HG03354 (cell line): ENCODE measurements at regions not wholly inside any gene's neighbourhood (a gene's known extent, or its start where the extent isn't known, plus 50 kb on each side); places are given as distances from the start of the nearest gene placed in this dataset.
"Not testable (repeated sequence)": the region's sequence is repeated elsewhere in the genome, so short reads cannot be mapped to it uniquely, and the experiment has no call there.

Experiments used
- ATAC-seq: cut with Tn5 transposase; IDR thresholded peaks from one replicate; pipeline ENCODE4 v1.9.1; 2021; ENCODE audit warnings: mild to moderate bottlenecking; ENCODE audit not compliant: unreplicated experiment, poor library complexity, severe bottlenecking

DNA sequence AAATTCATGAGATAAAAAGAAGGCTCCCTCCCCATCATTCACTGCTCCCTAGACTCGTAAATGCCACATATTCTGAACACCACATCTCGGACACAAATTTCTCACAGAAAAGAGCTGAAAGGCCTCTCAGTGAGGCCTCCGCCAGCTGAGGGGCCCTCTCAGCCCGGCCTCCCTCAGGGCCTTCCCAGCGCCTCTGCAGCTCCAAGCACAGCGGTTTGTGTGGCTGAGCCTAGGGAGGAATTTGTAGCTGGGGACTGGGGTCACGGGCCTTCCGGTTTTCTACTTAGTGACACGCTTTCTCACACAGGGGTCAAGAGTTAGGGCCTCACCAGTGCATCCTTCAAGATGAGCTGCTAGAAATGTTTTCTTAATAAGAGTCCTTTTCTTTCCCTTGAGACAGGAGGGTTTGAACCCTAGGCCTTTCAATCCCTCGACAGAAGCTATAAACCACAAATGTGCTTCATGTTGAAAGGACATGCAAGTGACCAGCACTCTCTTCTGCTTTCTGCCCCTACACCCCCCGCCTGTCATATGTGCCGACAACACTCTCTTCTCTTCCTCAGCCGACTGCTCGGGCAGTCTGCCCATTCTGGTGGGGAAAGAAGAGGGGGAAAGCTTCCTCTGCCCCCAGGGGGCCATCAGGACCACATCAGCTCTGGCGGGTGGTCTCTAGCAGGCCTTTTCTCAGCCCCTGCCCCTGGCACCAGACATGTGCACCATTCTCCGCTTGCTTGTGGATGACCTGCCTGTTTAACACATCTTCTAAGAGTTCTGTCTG, 104.9 kb downstream of the CHIC2 start:
- no peak for ATAC-seq

DNA sequence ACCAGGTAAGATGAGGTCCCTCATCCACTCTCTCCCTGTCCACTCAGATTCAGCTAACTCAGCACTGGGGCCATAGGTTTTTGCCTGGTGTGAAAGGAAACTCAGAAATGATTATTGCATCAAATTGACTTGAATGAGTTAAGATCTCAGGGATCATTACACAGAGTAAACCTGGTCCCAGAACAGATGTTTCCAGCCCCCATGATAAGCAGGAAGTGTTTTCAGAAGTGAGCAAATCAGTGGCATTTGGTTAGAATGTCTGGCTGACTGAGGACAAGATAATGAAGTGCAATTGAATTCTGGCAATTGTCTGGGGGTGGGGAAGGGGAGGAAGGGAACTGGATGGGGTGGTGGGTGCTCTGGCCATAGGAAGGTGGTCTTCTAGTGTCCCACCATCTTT, 108.0 kb downstream of the CHIC2 start:
- no peak for ATAC-seq

DNA sequence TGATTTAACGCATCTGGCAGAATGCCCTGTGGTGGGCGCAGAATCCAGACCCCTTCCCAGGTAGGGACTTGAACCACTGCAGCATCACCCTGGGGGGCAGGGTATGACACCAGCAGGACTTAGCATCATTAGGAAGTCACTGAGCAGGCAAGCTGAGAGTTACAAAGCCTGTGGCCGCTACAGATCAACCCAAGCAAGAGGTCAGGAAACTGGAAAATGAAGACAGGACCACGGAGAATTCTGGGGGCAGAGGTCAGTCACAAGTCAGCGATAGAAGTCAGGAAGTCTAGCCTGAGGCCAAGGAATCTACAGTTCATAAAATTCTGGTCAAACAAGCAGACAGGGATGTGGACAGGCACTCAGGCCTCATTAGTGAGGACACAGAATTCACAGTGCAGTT, 108.4 kb downstream of the CHIC2 start:
- ATAC-seq: no peak

DNA sequence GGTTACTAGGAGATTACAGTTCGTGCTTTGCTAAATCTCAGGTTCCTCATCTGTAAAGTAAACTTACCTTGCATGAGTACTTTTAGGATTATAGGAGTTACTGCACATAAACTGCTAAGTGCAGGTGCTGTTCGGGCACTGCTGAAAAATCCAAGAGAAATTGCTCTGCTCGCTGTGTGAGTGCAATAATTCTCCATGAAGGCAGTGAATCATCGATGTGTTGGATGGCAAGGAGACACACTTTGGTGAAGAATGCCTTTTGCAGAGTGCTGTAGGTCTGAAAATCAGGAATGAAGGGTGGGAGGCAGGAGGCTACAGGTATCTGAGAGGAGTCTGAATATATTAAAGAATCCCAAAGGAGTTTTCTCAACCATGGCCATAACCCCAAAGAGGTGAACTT, 113.0 kb downstream of the CHIC2 start:
- ATAC-seq: no peak

DNA sequence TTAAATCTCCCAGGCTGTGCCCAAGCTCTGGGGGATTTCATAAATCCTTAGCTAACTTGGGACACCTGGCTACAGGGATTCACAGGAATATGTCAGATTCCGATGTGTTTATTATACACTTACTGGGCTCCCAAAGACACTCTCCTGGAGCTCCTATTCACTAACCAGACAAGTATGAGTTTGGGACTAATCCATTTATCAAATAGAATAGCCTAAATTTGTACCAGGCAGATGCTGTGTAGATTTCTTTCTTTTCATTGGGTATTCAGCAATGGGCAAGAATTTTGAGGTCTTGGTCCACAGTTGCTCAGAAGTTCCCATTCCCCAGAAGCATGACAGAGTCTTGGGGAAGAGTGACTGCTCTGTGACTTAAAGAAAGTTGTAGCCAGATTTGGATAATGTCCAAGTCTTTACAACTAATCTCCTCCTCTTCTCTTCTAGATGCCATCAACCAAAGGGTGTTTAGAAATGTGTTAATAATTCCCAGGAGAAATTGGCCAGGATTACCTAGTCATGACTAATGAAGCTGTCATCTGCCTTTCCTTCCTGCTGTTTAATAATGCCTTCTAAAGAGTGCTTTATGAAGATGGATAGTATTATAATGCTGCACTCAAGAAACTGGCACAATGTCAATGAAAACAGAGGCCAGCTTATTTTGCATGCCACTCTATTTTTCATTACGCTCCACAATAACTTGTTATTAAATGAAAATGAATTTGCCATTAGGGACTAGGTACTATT, 120.9 kb downstream of the CHIC2 start:
- ATAC-seq: no peak

DNA sequence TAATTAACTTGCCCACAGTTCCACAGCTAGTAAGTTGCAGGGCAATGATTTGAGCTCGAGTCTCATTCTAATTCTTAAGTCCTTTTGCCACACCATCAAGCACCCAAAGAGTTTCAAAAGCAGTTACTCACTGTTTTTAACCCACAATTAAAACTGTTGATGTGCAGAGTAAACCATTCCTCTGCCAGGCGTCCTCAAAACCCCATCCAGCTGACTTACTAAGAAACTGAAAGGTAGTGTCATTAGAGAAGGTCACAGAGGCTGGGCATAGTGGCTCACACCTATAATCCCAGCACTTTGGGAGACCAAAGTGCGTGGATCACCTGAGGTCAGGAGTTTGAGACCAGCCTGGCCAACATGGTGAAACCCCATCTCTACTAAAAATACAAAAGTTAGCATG, 121.7 kb downstream of the CHIC2 start:
- ATAC-seq: no peak

DNA sequence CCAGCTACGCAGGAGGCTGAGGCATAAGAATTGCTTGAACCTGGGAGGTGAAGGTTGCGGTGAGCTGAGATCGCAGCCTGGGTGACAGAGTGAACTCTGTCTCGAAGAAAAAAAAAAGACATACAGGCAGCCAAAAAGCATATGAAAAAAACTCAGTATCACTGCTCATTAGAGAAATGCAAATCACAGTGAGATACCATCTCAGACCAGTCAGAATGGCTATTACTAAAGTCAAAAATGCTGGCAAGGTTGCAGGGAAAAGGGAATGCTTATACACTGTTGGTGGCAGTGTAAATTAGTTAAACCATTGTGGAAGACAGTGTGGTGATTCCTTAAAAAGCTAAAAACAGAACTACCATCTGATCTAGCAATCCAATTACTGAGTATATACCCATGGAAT, 123.1 kb downstream of the CHIC2 start:
- no peak for ATAC-seq

DNA sequence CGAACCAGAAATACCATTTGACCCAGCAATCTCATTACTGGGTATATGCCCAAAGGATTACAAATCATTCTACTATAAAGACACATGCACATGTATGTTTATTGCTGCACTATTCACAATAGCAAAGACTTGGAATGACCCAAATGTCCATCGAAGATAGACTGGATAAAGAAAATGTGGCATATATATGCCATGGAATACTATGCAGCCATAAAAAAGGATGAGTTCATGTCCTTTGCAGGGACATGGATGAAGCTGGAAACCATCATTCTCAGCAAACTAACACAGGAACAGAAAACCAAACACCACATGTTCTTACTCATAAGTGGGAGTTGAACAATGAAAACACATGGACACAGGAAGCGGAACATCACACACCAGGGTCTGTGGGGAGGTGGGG, 124.5 kb downstream of the CHIC2 start:
- ATAC-seq: not testable (repeated sequence)

DNA sequence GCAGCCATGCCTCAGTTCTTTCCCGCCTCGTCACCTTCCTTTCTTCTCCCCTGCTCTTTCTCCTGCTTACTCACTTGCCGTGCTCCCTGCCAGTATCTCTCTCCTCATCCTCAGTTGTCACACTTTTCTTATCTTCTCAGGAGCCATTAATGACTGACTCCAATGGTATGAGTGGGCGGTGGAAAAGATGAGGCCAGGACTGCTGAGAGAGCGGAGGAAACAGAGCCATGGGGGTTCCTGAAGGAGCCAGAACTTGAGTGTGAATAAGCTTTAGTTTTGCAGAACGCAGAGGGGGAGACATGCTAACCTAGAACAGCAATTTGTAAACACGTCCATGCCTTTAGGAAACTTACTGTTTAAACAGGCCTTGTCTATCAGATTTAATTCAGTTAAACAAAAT, 126.5 kb downstream of the CHIC2 start:
- no peak for ATAC-seq

DNA sequence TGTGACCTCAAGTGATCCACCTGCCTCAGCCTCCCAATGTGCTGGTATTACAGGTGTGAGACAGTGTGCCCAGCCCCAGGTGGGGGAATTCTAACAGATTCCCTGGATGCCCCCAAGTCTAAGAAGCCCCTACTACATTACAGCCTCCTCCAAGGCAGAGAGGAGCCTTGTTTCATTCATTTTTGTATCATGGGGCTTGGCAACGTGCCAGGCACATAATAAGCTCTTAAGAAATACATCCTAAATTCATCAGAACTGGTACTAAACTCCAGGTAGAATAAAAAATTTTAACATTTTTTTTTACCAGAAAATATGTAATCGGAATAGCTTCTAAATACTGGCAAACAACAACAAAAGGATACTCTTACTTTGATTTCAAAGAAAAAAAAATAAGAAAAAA, 127.1 kb downstream of the CHIC2 start:
- ATAC-seq: no peak

DNA sequence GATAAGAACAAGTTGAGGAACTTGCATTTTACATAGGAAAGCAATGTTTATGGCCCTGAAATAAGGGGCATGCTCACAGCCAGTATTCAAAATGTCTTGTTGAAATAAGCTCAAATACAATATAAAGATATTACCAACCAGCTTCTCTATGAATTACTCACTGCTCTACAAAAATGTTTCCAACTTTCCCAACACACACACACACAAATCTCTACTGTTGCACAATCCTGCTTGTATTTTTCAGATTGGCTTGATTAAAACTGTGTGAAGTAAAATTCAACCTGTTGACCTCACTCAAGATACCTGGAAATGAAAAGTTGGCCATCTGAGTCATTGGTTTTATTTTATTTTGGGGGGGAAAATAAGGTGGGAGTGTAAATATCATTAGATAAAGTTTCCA, 128.6 kb downstream of the CHIC2 start:
- no peak for ATAC-seq

DNA sequence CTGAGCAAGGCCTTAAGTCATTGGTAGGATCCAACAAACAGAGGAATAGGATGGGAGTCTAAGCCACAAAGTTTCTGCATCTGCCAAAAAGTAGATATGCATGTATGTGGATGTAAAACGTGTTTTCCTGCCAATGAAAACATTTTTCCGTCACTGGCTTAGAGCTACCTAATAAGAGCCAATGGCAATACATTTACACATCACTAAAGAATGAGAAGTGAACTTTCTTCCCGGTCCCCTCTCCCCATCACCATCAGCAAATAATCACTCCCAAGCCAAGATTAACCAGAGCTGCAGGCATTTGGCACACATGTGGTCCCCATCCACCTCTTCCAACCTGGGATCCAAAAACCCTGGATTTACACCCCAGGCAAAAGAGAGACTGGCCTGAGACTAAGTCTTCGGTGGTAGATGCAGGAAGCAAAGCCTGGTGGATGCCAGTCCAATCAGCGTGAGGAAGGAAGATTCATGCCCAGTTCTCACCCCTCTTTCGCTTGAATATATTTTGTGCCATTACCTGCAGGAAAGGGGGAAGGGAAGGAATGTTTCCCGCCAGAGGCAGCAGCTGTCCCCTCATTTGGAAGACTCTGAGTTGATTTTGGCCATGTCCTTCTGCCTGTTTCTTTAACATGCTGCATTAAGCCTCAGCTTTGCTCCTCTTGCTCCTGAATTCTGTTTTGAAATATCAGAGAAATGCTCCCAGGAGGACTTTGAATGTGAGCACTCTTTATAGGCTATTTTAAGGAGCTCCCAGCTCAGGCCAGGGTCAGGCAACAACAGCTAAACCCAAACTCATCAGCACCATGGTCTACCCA, 131.4 kb downstream of the CHIC2 start:
- no peak for ATAC-seq

DNA sequence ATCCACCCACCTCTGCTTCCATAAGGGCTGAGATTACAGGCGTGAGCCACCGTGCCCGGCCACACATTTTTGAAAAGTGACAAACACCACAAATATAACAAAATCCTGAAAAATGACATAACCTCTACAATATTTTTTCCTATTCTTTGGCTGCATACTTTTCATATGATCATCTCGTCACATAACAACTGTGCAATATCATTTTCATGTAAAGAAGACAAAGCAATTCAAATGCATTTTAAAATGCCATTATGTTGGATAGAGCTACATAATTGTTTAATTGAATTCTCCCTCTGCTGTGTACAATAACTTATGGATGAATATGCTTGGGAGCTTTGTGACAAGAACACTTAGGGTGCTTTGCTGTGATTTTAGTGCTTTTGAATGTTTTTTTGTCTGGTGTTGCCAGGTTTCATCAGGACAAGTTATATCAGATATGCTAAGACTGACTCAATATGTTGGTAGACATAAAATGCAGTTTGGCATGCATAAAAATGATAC, 132.9 kb downstream of the CHIC2 start:
- ATAC-seq: no peak

DNA sequence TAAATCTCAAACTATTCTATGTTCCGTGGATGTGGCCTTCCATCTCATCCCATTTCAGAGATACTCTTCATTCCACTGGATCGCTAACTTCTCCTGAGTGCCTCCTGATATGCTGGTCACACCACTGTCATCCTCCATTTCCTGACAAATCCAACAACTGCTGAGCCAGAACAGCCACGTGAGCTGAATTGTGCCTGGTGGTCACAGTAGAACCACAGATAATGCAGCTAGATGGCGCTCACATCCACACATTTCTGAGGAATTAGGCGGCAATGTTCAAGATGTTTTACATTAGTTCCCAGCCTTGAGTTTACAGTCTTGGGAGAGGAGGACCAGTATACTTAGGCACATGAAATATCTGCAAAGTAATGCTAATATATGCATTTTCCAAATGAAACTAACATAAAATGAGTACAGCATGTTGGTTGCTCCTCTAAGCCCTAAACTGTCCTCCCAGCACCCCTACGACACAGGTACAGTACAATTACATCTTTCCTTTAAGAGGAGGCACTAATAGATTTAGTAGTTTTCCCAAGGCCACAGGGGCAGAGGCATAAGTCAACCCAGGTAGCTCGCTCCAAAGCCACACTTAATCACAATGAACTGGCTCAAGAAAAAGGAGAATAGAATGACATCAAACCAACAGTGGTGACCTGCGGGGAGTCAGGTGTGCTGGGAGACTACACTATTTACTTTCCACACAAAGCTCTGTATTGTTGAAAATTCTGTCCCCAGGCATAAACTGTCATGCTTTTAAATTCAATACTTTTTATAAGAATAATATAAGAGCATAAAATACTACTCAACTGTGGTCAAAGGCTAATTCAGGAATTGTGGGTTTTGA, 134.2 kb downstream of the CHIC2 start:
- peak; percentile 77 for ATAC-seq

DNA sequence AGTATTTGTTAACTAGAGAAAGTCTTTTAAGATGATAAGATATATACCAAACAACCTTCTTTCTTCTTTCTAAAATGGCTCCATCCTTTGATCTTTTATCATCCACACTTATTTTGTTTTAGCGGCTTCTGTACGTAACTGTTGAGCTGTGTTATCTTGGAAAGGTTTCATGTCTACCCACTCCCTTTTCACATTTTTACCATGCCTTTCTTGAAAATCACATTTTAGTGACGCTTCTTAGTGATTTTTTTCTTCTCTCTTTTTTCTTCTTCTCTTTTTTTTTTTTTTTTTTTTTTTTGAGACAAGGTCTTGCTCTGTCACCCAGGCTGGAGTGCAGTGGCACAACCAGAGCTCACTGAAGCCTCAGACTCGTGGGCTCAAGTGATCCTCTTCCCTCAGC, 135.1 kb downstream of the CHIC2 start:
- ATAC-seq: no peak

DNA sequence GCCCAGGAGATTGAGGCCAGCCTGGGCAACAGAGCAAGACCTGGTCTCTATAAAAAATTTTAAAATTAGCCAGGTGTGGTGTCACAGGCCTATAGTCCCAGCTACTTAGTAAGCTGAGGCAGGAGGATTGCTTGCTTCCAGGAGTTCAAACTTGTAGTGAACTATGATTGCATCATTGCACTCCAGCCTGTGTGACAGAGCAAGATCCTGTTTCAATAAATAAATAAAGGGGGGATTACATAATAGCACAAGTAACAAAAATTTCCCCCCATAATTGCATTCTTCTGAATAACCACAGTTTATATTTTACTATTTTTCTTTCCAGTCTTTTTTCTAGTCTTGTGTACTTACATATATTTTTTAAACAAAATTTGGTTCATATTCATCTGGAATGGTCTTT, 135.6 kb downstream of the CHIC2 start:
- ATAC-seq: no peak

DNA sequence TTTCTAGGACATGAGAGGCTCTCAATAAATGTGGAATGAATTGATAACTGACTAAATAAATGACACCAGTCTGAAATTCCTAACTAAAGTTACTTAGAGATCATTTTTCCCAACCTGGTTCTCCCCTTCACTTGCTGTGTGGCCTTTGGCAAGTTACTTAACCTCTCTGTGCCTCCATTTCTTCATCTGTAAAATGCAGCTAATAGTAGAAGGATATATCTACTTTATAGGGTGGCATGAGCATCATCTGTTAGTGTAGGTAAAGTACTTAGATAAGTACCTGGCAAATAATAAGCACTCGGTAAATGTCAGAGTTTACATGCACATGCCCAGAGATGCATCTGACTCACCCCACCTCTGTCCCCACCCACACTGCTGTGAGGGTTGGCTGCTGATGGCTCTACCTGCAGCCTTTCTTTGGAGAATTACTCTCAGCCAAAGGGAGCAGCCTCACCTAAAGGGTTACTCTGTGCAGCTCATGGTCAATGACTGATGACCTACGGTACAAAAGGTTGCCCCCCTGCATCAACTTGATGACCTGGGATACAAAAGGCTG, 139.3 kb downstream of the CHIC2 start:
- no peak for ATAC-seq

DNA sequence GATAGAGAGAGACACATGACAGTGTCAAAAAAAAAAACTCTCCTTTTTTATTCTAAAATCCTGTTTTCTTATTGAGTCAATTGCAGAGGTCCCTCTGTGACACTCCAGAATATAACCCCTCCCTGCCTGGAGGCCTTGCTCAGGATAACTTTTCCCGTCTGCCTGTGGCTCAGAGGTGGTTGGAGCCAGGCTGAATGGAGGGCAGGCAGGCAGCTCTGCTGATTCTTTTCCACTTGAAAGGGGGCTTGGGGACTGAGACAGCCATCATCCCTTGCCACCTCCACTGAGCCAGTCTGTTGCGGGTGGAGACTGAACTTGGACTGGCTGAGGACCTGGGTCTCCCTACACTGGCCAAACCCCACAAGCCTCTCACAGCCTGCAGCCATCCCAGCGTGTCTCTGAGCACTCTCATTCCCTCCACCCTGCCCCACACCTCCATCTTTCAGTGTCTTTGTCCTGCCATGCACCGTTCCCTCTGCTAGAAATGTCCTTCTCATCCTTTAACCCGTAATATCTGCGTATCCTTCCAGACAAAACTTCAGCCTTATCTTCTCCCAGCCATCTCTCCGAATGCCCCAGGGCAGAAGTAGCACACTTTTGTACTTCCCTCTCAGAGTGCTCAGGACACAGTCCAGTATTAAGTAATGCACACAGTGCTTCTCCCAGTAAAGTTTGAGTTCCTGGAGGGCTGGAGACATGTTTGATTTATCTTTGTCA, 139.9 kb downstream of the CHIC2 start:
- ATAC-seq: no peak

DNA sequence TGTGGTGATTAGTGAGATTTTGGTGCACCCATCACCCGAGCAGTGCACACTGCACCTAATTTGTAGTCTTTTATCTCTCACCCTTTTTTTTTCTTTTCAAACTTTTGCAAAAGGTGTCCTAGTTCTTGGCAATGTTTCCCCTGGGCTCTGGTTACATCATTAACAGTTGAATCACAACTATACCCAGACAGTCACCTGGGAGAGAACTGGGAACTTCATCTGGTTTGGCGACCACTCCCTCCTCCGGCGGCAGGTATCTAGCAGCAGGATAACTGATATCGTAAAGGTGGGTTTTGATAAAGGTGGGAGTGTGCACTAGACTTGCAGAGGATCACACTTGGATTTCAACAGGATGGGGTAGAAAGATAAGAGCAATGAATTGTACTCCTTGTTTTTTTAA, 140.5 kb downstream of the CHIC2 start:
- no peak for ATAC-seq
